A549 (cell line): ENCODE measurements at regions not wholly inside any gene's neighbourhood (a gene's known extent, or its start where the extent isn't known, plus 50 kb on each side); places are given as distances from the start of the nearest gene placed in this dataset.
"Not testable (repeated sequence)": the region's sequence is repeated elsewhere in the genome, so short reads cannot be mapped to it uniquely, and the experiment has no call there.

Source experiments
- POLR2A ChIP-seq: IDR thresholded peaks from 2 replicates; pipeline ENCODE4 v1.6.1; 2012; ENCODE audit warnings: mild to moderate bottlenecking, low read length
- POLR2AphosphoS2 ChIP-seq: conservative IDR thresholded peaks from 2 replicates; pipeline ENCODE4 v1.6.1; 2012; ENCODE audit warnings: low read length, improper control_type of control experiment, inconsistent platforms
- TF ChIP-seq, protein P1 (sequence below): fragments of 200-600 bp; sonication (generic); IDR thresholded peaks from 2 replicates; pipeline ENCODE4 v1.6.1; 2016; ENCODE audit warnings: antibody characterized with exemption, mild to moderate bottlenecking, moderate library complexity
- TF ChIP-seq, protein P2 (sequence below): IDR thresholded peaks from 2 replicates; pipeline ENCODE4 v1.6.1; 2012

DNA sequence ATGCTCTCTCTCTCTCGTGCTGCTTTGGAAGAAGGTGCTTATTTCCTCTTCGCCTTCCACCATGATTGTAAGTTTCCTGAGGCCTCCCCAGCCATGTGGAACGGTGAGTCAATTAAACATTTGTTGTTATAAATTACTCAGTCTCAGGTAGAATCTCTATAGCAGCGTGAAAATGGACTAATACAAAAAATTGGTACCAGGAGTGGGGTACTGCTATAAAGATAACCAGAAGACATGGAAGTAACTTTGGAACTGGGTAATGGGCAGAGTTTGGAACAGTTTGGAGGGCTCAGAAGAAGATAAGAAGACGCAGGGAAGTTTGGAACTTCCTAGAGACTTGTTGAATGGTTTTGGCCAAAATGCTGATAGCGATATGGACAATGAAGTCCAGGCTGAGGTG, 175.6 kb upstream of the CLINT1 start:
- TF ChIP-seq POLR2AphosphoS2, POLR2A: not testable (repeated sequence)
- TF ChIP-seq, protein P1, sequence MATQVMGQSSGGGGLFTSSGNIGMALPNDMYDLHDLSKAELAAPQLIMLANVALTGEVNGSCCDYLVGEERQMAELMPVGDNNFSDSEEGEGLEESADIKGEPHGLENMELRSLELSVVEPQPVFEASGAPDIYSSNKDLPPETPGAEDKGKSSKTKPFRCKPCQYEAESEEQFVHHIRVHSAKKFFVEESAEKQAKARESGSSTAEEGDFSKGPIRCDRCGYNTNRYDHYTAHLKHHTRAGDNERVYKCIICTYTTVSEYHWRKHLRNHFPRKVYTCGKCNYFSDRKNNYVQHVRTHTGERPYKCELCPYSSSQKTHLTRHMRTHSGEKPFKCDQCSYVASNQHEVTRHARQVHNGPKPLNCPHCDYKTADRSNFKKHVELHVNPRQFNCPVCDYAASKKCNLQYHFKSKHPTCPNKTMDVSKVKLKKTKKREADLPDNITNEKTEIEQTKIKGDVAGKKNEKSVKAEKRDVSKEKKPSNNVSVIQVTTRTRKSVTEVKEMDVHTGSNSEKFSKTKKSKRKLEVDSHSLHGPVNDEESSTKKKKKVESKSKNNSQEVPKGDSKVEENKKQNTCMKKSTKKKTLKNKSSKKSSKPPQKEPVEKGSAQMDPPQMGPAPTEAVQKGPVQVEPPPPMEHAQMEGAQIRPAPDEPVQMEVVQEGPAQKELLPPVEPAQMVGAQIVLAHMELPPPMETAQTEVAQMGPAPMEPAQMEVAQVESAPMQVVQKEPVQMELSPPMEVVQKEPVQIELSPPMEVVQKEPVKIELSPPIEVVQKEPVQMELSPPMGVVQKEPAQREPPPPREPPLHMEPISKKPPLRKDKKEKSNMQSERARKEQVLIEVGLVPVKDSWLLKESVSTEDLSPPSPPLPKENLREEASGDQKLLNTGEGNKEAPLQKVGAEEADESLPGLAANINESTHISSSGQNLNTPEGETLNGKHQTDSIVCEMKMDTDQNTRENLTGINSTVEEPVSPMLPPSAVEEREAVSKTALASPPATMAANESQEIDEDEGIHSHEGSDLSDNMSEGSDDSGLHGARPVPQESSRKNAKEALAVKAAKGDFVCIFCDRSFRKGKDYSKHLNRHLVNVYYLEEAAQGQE: not testable (repeated sequence)
- TF ChIP-seq, protein P2, sequence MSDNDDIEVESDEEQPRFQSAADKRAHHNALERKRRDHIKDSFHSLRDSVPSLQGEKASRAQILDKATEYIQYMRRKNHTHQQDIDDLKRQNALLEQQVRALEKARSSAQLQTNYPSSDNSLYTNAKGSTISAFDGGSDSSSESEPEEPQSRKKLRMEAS: not testable (repeated sequence)
